H1 (cell line): ENCODE measurements at regions not wholly inside any gene's neighbourhood (a gene's known extent, or its start where the extent isn't known, plus 50 kb on each side); places are given as distances from the start of the nearest gene placed in this dataset.

ENCODE experiments used
- JUND ChIP-seq: IDR thresholded peaks from 2 replicates; pipeline ENCODE4 v1.6.1; 2011; ENCODE audit warnings: mild to moderate bottlenecking, improper control_type of control experiment, low read length
- PHF8 ChIP-seq: fragments of 200-600 bp; sonication (generic); conservative IDR thresholded peaks from 2 replicates; pipeline ENCODE4 v1.7.1; 2012; ENCODE audit warnings: low read depth, mild to moderate bottlenecking, inconsistent platforms, low read length, moderate library complexity
- POU5F1 ChIP-seq: IDR thresholded peaks from 2 replicates; pipeline ENCODE4 v1.6.1; 2011; ENCODE audit warnings: low read depth, mild to moderate bottlenecking, low read length, moderate library complexity
- RAD21 ChIP-seq, 2 experiments: IDR thresholded peaks in 1 of 2; conservative IDR thresholded peaks in 1 of 2; 2 replicates each; pipeline ENCODE4 v1.6.1; 2011; ENCODE audit warnings: low read depth in 2 of 2, low read length in 2 of 2, improper control_type of control experiment in 1 of 2, inconsistent platforms in 1 of 2, mild to moderate bottlenecking in 1 of 2, moderate library complexity in 1 of 2
- RXRA ChIP-seq: IDR thresholded peaks from 2 replicates; pipeline ENCODE4 v1.6.1; 2011; ENCODE audit warnings: low read depth, mild to moderate bottlenecking, low read length, moderate library complexity; ENCODE audit not compliant: insufficient read depth
- TAF7 ChIP-seq: optimal IDR thresholded peaks from 2 replicates; pipeline ENCODE3; 2011; ENCODE audit warnings: low read depth, mild to moderate bottlenecking, inconsistent platforms, low read length, moderate library complexity, borderline replicate concordance
- TEAD4 ChIP-seq: IDR thresholded peaks from 2 replicates; pipeline ENCODE4 v1.6.1; 2012; ENCODE audit warnings: low read depth, low read length, inconsistent platforms, mixed read lengths
- YY1 ChIP-seq: IDR thresholded peaks from 2 replicates; pipeline ENCODE4 v1.6.1; 2011; ENCODE audit warnings: low read depth, mild to moderate bottlenecking, low read length

DNA sequence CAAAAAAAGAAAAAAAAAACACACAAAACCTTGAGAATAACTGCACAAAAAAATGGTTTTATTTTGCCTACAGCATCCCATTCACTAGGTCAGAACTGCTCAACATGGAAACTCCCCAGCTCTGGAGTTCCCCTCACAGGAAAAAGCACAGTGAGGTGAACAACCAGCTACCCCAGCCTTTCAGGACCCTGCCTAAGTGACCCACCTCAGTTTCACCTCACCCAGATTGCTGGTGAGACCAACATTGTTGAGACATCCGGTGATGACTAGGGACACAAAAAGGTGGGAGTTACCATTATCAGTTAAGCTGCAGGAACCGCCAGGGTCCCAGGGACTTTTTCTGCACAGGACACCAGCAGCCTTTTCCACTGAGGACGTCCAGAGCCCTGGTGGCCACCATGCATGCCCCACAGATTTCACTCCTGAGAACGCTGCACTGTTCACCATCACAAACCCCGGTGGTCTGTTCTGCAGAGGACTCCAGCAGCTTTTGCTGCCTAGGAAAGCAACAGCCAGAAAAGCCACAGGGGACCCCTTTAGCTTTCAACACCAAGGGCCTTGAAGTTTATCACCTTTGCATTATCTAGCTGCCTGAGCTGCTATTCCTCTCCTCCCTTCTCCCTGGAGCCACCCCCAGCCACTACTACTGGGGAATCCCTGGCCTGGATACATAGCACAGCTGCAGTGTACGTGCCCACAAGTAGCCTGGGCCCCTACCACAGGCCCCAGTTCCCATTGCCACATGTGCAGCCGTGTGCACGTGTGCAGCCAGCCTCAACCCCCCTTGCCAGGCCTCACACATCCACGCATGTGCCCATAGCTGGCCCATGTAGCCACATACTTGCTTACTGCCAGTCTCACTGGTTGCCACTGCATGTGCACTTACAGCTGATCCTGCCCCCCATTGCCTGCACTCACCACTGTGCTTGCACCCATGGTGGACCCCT lies 62.5 kb upstream of the FAR2 start (continued):
- TF ChIP-seq TAF7 (no peak), YY1 (no peak), POU5F1 (no peak), JUND (no peak), PHF8 (no peak), RXRA (no peak), TEAD4 (no peak), RAD21 (IDR thresholded peaks at IDR 0.05 in 1 of 2, conservative IDR thresholded peaks at IDR 0.05 in 1 of 2; ENCODE audit: low read depth in 2 of 2, low read length in 2 of 2) (no peak)
